ENCODE measurements at regions not wholly inside any gene's neighbourhood (a gene's known extent, or its start where the extent isn't known, plus 50 kb on each side); places are given as distances from the start of the nearest gene placed in this dataset.

- no peak for TF ChIP-seq POLR2AphosphoS5 (IDR thresholded peaks at IDR 0.05; ENCODE audit: borderline replicate concordance, low read depth, low read length)
- no peak for TF ChIP-seq EZH2 (IDR thresholded peaks at IDR 0.05)
- no peak for TF ChIP-seq FOXP2 (optimal IDR thresholded peaks at IDR 0.05; ENCODE audit: control extremely low read depth, extremely low read length, insufficient read depth)
Observed at GRCh38 chr1:115466433-115466832, 128.4 kb upstream of the NGF start.
